22Rv1 (cell line): ENCODE measurements at regions not wholly inside any gene's neighbourhood (a gene's known extent, or its start where the extent isn't known, plus 50 kb on each side); places are given as distances from the start of the nearest gene placed in this dataset.

Source experiments
- CTCF ChIP-seq: fragments of 450-650 bp; IDR thresholded peaks from 2 replicates; pipeline ENCODE4 v1.5.1; 2017; ENCODE audit warnings: mild to moderate bottlenecking
- ZFX ChIP-seq: fragments of 450-650 bp; IDR thresholded peaks from 2 replicates; pipeline ENCODE4 v1.6.1; 2017; ENCODE audit warnings: antibody characterized with exemption, borderline replicate concordance

GRCh38 chr6:8941577-8941976, 506.2 kb upstream of the SLC35B3 start:
- TF ChIP-seq CTCF (no peak), ZFX (no peak)
